Psoas muscle (tissue), 7 donors: ENCODE measurements at regions not wholly inside any gene's neighbourhood (a gene's known extent, or its start where the extent isn't known, plus 50 kb on each side); places are given as distances from the start of the nearest gene placed in this dataset.
A peak's percentile ranks its signal among the peaks of the same experiment; 100 is the strongest.

ENCODE experiments used
- ATAC-seq, 4 donors: fragments of 200-7000 bp; cut with Tn5 transposase; one replicate each; pipeline ENCODE4 v1.9.1; 2020; ENCODE audit warnings: moderate library complexity in 3 of 4, mild to moderate bottlenecking in 2 of 4
- DNase-seq, 2 donors: peaks; one replicate each; pipeline ENCODE4 v3.0.0-alpha.2; 2020
- H3K27ac ChIP-seq: fragments of 200-600 bp; one replicate; pipeline ENCODE4 v1.8.0; 2022
- H3K27me3 ChIP-seq, 3 donors: fragments of 200-600 bp in 1 of 3; one replicate each; pipeline versions ENCODE4 v1.6.1 to v1.8.0; 2013 to 2022; ENCODE audit warnings: low read length in 2 of 3, mild to moderate bottlenecking in 2 of 3, moderate library complexity in 1 of 3; ENCODE audit not compliant: insufficient read depth in 3 of 3
- H3K36me3 ChIP-seq, 2 donors: fragments of 200-600 bp in 1 of 2; one replicate each; pipeline versions ENCODE4 v1.6.1 to v1.8.0; 2013 to 2022; ENCODE audit warnings: low read depth in 1 of 2, mild to moderate bottlenecking in 1 of 2, moderate library complexity in 1 of 2; ENCODE audit not compliant: insufficient read depth in 1 of 2
- H3K4me1 ChIP-seq: fragments of 200-600 bp; one replicate; pipeline ENCODE4 v1.8.0; 2022
- H3K4me3 ChIP-seq: fragments of 200-600 bp; one replicate; pipeline ENCODE4 v1.8.0; 2022; ENCODE audit warnings: mild to moderate bottlenecking
- H3K9me3 ChIP-seq: fragments of 200-600 bp; one replicate; pipeline ENCODE4 v1.8.0; 2022
- CTCF ChIP-seq: fragments of 200-600 bp; IDR thresholded peaks from one replicate; pipeline ENCODE4 v1.8.0; 2022; ENCODE audit warnings: antibody characterized with exemption
- WGBS, 3 donors: extraction: QIAGEN DNeasy Blood & Tissue Kit; methylation state at CpG; one replicate each; pipeline versions ENCODE4 v1.1.6 to v1.1.7; 2013; 5-methylcytosine and 5-hydroxymethylcytosine counted together
- intact Hi-C, 2 donors: fragments of 100-400 bp; cut with DNase I; formaldehyde crosslinking; loops; one replicate each; pipeline versions ENCODE4 v1.11.0 to v1.14.2; 2022
- donor health status: healthy with polysubstance abuse.
- donor health status: DM: no; HTN: no; CAD: no; lungs with moderate emphysema.
- donor health status: Bipolar disorder and iron deficiency.
- donor health status: healthy.
- donor health status: DM: yes; HTN: yes; CAD: no.
- donor health status: DM: no; HTN: no; CAD: no.
- donor health status: DM: yes; HTN: yes; CAD: no.

GRCh38 chr19:30651066-30651465 lies 278.9 kb downstream of the ZNF536 start:
- peaks cover 0 to 25% (median 4%) of the 10 kb centered on the region in 3 donors for H3K27me3 ChIP-seq
- no peak overlapping the region for H3K27ac ChIP-seq
- intact Hi-C loops: loop anchor here in 1 of 2 donors (5.0 kb wide), 1 partner anchor 429 kb away; no protein-coding TSS in a partner anchor
- no peak for TF ChIP-seq CTCF
- DNase-seq: no peak
- no peaks in the 10 kb centered on the region for H3K4me1 ChIP-seq
- 59 to 68% (median 62%) methylated on average over 10 of the region's 10 CpGs for WGBS, 3 donors
- ATAC-seq: no peak
- no peak overlapping the region for H3K4me3 ChIP-seq
- no peaks in the 10 kb centered on the region for H3K36me3 ChIP-seq
- no peaks in the 10 kb centered on the region for H3K9me3 ChIP-seq

- peaks cover 0 to 25% (median 4%) of the 10 kb centered on the region in 3 donors for H3K27me3 ChIP-seq
- ATAC-seq (no peak), DNase-seq (no peak)
- no peak overlapping the region for H3K27ac ChIP-seq
- intact Hi-C loops: loop anchor here (5.0 to 10.0 kb wide), 3 partner anchors 415 to 915 kb away; no protein-coding TSS in a partner anchor
- H3K4me3 ChIP-seq: no peak overlapping the region
- H3K36me3 ChIP-seq: no peaks in the 10 kb centered on the region
- H3K9me3 ChIP-seq: no peaks in the 10 kb centered on the region
- peak; percentile 67 for TF ChIP-seq CTCF
- H3K4me1 ChIP-seq: no peaks in the 10 kb centered on the region
- WGBS, 3 donors: 10 to 15% (median 10%) methylated on average over 9 of the region's 9 CpGs
These were observed 277.9 kb downstream of the ZNF536 start for GRCh38 chr19:30649934-30650614.

- H3K27me3 ChIP-seq: peaks cover 0 to 25% (median 4%) of the 10 kb centered on the region in 3 donors
- H3K4me1 ChIP-seq: no peaks in the 10 kb centered on the region
- H3K9me3 ChIP-seq: no peaks in the 10 kb centered on the region
- WGBS, 3 donors: 50 to 64% (median 51%) methylated on average over 12 of the region's 12 CpGs
- no peak for DNase-seq
- ATAC-seq: no peak
- TF ChIP-seq CTCF: no peak
- no peak overlapping the region for H3K27ac ChIP-seq
- H3K4me3 ChIP-seq: no peak overlapping the region
- intact Hi-C loops: loop anchor here in 1 of 2 donors (10.0 kb wide), 2 partner anchors 414 to 914 kb away; no protein-coding TSS in a partner anchor
- no peaks in the 10 kb centered on the region for H3K36me3 ChIP-seq
These were observed 277.0 kb downstream of the ZNF536 start for GRCh38 chr19:30648866-30649862.

GRCh38 chr19:30647891-30648720 lies 275.9 kb downstream of the ZNF536 start:
- no peak overlapping the region for H3K4me3 ChIP-seq
- no peaks in the 10 kb centered on the region for H3K4me1 ChIP-seq
- no peaks in the 10 kb centered on the region for H3K9me3 ChIP-seq
- H3K27ac ChIP-seq: no peak overlapping the region
- intact Hi-C loops: loop anchor here in 1 of 2 donors (10.0 kb wide), 2 partner anchors 413 to 913 kb away; no protein-coding TSS in a partner anchor
- no peaks in the 10 kb centered on the region for H3K36me3 ChIP-seq
- DNase-seq: no peak
- ATAC-seq: no peak
- H3K27me3 ChIP-seq: peaks cover 0 to 25% (median 4%) of the 10 kb centered on the region in 3 donors
- TF ChIP-seq CTCF: no peak
- 48 to 56% (median 50%) methylated on average over 19 of the region's 19 CpGs for WGBS, 3 donors
